ENCODE measurements at regions not wholly inside any gene's neighbourhood (a gene's known extent, or its start where the extent isn't known, plus 50 kb on each side); places are given as distances from the start of the nearest gene placed in this dataset.
"Not testable (repeated sequence)": the region's sequence is repeated elsewhere in the genome, so short reads cannot be mapped to it uniquely, and the experiment has no call there.

GRCh38 chr10:109809954-109810353 lies 113.4 kb downstream of the XPNPEP1 start:
- not testable (repeated sequence) for DNase-seq (ENCODE audit: low spot score)

DNA sequence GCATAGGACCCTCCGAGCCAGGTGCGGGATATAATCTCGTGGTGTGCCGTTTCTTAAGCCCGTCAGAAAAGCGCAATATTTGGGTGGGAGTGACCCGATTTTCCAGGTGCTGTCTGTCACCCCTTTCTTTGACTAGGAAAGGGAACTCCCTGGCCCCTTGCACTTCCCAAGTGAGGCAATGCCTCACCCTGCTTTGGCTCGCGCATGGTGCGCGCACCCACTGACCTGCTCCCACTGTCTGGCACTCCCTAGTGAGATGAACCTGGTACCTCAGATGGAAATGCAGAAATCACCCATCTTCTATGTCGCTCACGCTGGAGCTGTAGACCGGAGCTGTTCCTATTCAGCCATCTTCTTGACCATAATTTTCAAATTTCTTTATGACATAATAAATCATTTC lies 122.1 kb downstream of the XPNPEP1 start:
- not testable (repeated sequence) for DNase-seq (ENCODE audit: low spot score)

DNA sequence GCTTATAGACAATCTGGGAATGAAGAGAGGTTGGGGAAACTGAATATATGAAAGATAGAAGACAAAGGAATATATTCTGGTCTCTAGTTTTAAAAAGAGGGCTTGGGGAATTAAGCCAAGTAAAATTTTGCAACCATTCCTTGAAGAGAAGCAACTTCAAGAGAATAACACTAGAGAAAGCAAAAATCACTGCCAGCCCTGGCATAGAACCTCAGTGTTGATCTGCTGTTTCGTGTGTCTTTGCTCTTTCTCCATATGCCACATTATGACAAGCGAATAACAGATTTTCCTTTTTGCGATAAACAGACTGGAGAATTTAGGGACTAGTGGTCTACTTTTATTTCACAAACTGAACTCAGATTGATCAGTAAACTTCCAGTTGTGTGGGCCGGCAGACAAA lies 132.7 kb downstream of the XPNPEP1 start:
- no peak for DNase-seq (ENCODE audit: low spot score)

- no peak for DNase-seq (ENCODE audit: low spot score)
Measured at GRCh38 chr10:109784236-109784635, 139.1 kb downstream of the XPNPEP1 start.

DNA sequence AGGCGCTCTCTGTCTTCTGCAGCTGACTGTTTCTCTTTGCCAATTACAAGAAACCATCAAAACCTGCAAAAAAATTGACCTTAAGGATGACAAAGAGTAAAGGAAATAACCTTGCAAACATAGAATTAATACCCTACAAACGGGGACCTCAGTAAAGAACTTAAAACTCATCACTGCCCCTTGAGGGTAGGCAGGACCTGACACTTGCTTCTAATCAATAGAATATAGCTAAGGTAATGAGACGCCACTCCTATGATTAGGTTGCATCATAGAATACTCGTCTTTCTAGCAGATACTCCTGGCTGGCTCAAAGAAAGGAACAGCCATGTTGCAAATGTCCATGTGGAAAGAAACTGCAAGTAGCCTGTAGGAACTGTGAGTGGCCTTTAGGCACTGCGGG lies 140.0 kb downstream of the XPNPEP1 start:
- no peak for DNase-seq (ENCODE audit: low spot score)

GRCh38 chr10:109780997-109781396 lies 142.3 kb downstream of the XPNPEP1 start:
- DNase-seq (ENCODE audit: low spot score) = no peak

- no peak for DNase-seq (ENCODE audit: low spot score)
Measured at GRCh38 chr10:109778993-109779392, 144.3 kb downstream of the XPNPEP1 start.

GRCh38 chr10:109774121-109774440 lies 149.2 kb downstream of the XPNPEP1 start:
- DNase-seq (ENCODE audit: low spot score) = no peak

GRCh38 chr10:109773288-109774120 lies 149.8 kb downstream of the XPNPEP1 start:
- DNase-seq (ENCODE audit: low spot score) = no peak

- DNase-seq (ENCODE audit: low spot score) = no peak
Measured at GRCh38 chr10:109770663-109771062, 152.6 kb downstream of the XPNPEP1 start.

GRCh38 chr10:109769966-109770365 lies 153.3 kb downstream of the XPNPEP1 start:
- no peak for DNase-seq (ENCODE audit: low spot score)

DNA sequence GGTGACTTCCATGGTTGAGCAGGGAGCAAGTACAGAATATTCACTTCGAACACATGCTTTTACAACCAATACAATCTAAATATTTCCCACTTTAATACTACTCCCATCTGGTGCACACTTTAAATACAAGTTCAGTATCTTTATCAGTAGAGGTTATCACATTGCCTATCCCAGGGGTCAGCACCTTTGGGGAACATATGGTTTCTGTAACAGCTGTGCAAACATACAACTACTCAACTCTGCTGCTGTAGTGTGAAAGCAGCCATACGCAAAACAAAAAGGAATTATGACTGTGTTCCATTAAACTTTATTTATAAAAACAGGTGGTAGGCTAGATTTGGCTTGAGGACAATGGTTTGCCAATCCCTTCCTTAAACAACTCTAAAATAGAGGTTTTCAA lies 157.5 kb downstream of the XPNPEP1 start:
- DNase-seq (ENCODE audit: low spot score) = no peak

DNA sequence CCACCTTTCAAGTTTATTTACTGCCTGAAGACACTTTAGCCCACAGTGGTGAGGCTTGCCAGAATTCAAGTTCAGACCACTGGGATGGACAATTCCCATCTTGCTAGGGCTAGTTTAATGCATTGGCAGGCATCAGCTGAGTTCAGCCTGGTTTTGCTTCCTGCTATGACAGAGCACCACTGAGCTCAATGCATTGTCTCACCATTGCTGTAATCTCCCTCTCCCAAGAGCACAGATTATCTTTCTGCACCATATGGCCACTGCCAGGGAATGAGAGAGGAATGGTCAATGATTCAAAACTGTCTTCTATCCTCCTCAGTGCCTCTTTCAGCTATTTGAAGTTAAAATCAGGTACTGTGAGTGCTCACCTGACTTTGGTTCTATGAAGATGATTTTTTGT lies 160.8 kb downstream of the XPNPEP1 start:
- no peak for DNase-seq (ENCODE audit: low spot score)

DNA sequence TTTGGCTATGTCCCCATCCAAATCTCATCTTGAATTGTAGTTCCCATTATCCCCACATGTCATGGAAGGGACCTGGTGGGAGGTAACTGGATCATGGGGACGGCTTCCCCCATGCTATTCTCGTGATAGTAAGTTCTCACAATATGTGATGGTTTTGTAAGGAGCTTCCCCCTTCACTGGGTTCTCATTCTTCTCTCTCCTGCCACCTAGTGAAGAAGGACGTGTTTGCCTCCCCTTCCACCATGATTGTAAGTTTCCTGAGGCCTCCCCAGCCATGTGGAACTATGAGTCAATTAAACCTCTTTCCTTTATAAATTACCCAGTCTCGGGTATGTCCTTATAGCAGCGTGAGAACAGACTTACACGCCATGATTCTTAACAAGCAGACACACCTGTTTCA lies 165.6 kb downstream of the XPNPEP1 start:
- not testable (repeated sequence) for DNase-seq (ENCODE audit: low spot score)

GRCh38 chr10:109746861-109747260 lies 176.4 kb downstream of the XPNPEP1 start:
- no peak for DNase-seq (ENCODE audit: low spot score)

DNA sequence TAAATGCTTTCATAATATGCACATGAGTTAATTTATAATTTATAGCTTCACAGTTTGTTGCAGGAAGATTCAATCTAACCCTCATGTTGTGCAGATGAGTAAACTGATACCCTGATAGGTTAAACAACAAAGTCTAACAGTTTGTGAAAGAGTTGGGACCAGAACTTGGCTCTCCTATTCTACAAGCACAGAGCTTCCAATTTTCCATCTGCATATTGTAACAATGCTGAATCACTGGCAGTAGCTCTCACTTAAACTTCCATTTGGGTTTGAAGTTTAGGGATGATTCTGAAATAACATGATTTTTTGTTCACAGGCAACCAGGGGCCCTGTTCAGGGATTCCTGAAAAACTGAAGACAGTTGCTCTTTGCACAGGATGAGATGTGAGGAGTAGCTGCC lies 179.3 kb downstream of the XPNPEP1 start:
- no peak for DNase-seq (ENCODE audit: low spot score)

DNA sequence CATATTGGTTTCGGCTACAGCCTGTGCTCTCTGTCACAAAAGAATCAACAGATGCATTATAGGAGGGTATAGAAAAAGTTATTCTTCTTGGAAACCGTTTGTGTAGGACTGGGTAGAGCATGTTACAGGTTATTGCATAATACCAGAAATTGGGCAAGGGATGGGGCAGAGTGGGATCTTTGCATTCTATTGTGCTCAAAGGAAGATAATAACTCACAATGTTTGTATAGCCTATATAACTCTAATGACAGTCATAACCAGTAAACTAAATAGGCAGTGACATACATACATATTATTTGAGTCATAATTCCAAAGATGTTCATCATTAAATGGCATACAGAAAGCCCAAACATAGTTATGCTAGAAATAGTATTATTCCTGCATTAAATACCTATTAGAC lies 179.7 kb downstream of the XPNPEP1 start:
- DNase-seq (ENCODE audit: low spot score) = no peak

- no peak for DNase-seq (ENCODE audit: low spot score)
Measured at GRCh38 chr10:109743146-109743545, 180.2 kb downstream of the XPNPEP1 start.

DNA sequence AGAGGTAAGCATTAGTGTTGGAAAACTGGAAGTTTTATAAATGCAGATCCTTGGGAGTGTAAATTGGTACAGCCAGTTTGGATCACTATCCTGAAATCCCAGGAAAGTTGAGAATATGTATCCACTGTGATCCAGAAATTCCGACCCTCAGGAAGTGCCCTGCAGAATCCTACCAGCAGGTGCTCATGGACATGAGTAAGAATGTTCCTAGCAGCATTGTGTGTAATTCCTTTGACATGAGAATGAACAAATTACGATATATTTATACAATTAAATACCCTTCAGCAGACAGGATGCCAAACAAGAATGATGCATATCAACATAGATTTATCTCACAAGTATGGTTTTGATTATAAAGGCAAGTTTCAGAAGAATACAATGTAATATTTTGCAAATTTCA lies 181.6 kb downstream of the XPNPEP1 start:
- no peak for DNase-seq (ENCODE audit: low spot score)

DNA sequence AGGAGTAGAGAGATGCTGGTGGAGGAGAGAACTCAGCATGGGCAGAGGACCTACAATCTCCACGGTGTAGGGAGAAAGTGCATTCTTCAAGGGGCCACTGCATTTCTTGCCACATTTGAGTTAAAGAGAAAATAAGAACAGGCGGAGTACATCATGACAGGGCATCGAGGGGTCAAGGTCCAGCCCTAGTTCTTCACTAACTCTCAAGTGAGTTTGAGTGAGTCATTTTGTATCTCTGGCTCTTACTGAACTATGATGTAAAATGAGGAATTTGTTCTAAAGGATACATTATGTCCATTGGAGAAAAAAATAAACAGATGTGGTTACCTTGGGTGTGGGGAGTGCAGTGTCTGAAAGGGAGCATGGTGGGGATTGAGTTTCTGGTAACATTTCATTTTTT lies 182.9 kb downstream of the XPNPEP1 start:
- no peak for DNase-seq (ENCODE audit: low spot score)

GRCh38 chr10:109737626-109738025 lies 185.7 kb downstream of the XPNPEP1 start:
- DNase-seq (ENCODE audit: low spot score) = no peak

DNA sequence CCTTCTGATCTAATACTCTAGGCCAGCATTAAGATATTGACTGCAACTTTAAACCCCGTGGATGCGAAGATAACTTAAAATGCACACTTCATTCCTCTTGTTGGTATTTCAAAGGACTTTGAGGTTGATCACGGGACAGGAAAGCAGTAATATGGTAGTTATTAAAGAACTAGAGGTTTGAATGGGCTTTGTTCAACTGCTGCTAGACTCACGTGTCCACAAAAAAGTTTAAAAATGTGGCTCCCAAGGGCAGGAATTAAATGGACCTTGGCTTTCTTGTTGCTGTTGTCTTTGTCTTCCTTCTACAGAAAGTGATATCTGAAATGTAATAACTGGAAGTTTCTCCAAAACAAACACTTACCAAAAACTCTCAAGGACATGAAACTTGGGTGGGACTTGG lies 186.3 kb downstream of the XPNPEP1 start:
- no peak for DNase-seq (ENCODE audit: low spot score)

- DNase-seq (ENCODE audit: low spot score) = no peak
Measured at GRCh38 chr10:109735776-109736175, 187.5 kb downstream of the XPNPEP1 start.

- DNase-seq (ENCODE audit: low spot score) = no peak
Measured at GRCh38 chr10:109732254-109732965, 190.9 kb downstream of the XPNPEP1 start.
